ENCODE measurements at regions not wholly inside any gene's neighbourhood (a gene's known extent, or its start where the extent isn't known, plus 50 kb on each side); places are given as distances from the start of the nearest gene placed in this dataset.

DNA sequence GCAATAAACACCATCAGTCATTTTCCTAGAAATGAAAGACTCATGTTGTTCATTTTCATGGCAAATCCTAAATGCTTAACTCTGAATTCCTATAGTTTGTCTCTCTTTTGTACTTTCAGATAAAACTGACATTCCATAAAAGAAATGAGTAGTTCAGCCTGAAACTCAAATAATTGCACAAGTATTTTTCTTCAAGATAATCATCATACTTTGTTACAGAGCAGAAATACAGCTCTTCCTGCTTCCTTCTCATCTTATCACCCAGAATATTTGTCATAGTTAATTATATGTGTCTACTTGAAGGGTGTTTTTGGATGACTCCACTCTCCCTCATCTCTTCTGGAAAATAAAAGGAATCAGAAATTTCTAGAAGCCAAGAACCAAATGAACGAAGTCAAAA is 141.1 kb downstream of the HNMT start:
- ChIA-PET POLR2A (no interaction called here), CTCF (no interaction called here)
- DNase-seq (ENCODE audit: extremely low spot score), result no peak
- TF ChIP-seq FOXM1 (IDR thresholded peaks at IDR 0.05; ENCODE audit: borderline replicate concordance), result no peak
- TF ChIP-seq, protein P1, sequence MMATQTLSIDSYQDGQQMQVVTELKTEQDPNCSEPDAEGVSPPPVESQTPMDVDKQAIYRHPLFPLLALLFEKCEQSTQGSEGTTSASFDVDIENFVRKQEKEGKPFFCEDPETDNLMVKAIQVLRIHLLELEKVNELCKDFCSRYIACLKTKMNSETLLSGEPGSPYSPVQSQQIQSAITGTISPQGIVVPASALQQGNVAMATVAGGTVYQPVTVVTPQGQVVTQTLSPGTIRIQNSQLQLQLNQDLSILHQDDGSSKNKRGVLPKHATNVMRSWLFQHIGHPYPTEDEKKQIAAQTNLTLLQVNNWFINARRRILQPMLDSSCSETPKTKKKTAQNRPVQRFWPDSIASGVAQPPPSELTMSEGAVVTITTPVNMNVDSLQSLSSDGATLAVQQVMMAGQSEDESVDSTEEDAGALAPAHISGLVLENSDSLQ (IDR thresholded peaks at IDR 0.05), result no peak
- TF ChIP-seq SP1 (IDR thresholded peaks at IDR 0.05), result no peak
- TF ChIP-seq ZNF384 (IDR thresholded peaks at IDR 0.05), result no peak
- TF ChIP-seq CTBP1 (IDR thresholded peaks at IDR 0.05; ENCODE audit: borderline replicate concordance), result no peak
- TF ChIP-seq ELF4 (IDR thresholded peaks at IDR 0.05), result no peak
- no peak for TF ChIP-seq TARDBP (IDR thresholded peaks at IDR 0.05)

DNA sequence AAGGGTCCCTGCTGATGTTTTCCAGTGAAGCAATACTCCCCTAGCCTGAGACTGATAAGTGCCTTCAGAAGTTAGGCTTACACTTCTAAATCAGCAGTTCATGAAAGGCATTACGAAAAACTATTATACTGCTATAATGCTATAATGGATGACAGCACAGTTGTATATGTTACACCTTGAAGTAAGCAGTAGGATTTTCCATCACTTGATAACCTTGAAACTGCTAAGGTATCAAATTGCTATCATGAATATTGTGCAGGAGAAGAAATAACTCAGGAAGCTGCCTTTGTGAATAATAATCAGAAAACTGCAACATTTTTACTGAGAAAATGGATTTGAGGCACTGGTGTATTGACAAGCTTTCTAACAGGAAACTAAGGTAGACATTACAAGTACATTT is 142.3 kb downstream of the HNMT start:
- DNase-seq (ENCODE audit: extremely low spot score), result no peak
- TF ChIP-seq L3MBTL2 (conservative IDR thresholded peaks at IDR 0.05) (no peak), FOXM1 (IDR thresholded peaks at IDR 0.05; ENCODE audit: borderline replicate concordance) (no peak), ELF4 (IDR thresholded peaks at IDR 0.05) (no peak), SUZ12 (IDR thresholded peaks at IDR 0.05) (no peak), NFRKB (IDR thresholded peaks at IDR 0.05) (no peak), LEF1 (IDR thresholded peaks at IDR 0.05; ENCODE audit: borderline replicate concordance) (no peak), TARDBP (IDR thresholded peaks at IDR 0.05) (no peak), SP1 (IDR thresholded peaks at IDR 0.05) (no peak), FOXK2 (IDR thresholded peaks at IDR 0.05) (no peak), ZNF384 (IDR thresholded peaks at IDR 0.05) (no peak), FOXA1 (IDR thresholded peaks at IDR 0.05) (no peak)
- TF ChIP-seq, protein P1 (IDR thresholded peaks at IDR 0.05), result no peak
- ChIA-PET CTCF (no interaction called here), POLR2A (no interaction called here)

DNA sequence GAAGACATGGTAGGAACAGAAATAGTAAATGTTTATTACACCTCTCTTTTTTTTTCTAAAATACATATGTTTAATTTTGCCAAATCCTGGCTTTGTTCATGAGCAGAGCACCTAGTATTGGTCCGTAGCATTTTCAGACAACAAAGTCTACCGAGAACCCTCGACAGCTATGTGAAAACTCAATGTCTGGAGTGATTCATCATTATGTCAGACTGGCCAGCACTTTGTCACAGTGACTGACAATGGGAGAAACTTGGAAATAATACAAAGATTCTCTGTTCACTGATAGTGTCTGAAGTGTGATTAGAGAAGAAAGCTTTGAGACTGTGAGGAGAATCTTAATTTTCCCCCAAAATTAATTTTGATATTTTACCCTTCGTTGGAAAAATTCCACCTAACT is 143.0 kb downstream of the HNMT start:
- CTCF ChIA-PET, result no interaction called here
- TF ChIP-seq BHLHE40 (IDR thresholded peaks at IDR 0.05; ENCODE audit: borderline replicate concordance) (no peak), ARNT (IDR thresholded peaks at IDR 0.05) (no peak), ELF4 (IDR thresholded peaks at IDR 0.05) (no peak), ZNF384 (IDR thresholded peaks at IDR 0.05) (no peak), CTBP1 (IDR thresholded peaks at IDR 0.05; ENCODE audit: borderline replicate concordance) (no peak), FOXA1 (IDR thresholded peaks at IDR 0.05) (no peak), SUZ12 (IDR thresholded peaks at IDR 0.05) (no peak), HDGF (IDR thresholded peaks at IDR 0.05; ENCODE audit: borderline replicate concordance) (no peak), LEF1 (IDR thresholded peaks at IDR 0.05; ENCODE audit: borderline replicate concordance) (no peak), L3MBTL2 (conservative IDR thresholded peaks at IDR 0.05) (no peak), FOXM1 (IDR thresholded peaks at IDR 0.05; ENCODE audit: borderline replicate concordance) (no peak), TARDBP (IDR thresholded peaks at IDR 0.05) (no peak), SP1 (IDR thresholded peaks at IDR 0.05) (no peak)
- TF ChIP-seq, protein P1 (IDR thresholded peaks at IDR 0.05), result no peak
- DNase-seq (ENCODE audit: extremely low spot score), result no peak
- POLR2A ChIA-PET, result no interaction called here

DNA sequence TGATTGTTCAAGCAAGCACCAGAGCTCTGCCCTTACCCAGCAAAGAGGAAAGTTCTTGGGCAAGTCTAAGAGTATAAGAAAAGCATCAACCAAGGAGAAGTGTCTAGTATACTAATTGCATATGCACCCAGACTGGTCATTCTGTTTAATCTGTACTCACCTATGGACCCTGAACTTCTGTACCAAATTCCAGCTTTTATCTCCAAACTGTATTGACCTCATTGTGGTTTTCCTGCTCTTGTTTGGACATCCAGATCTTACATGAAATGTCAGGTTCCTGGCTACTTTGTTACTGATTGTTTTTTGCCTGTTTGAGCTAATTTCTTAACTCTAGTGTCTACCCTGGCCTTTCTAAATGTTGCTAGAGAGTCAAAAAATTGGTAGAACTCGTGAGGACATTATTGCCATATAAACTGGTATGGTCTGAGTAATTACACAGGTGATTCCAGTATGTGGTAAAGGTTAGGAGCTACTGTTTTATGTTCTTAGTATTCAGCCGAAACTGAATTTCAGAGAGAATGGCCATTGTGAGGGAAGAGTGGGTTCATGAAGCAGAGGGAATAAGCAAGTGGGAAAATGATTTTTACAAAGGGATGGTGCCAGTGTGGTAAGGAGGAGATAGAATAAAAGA is 146.3 kb downstream of the HNMT start:
- no peak for DNase-seq (ENCODE audit: extremely low spot score)
- CTCF ChIA-PET, result no interaction called here

DNA sequence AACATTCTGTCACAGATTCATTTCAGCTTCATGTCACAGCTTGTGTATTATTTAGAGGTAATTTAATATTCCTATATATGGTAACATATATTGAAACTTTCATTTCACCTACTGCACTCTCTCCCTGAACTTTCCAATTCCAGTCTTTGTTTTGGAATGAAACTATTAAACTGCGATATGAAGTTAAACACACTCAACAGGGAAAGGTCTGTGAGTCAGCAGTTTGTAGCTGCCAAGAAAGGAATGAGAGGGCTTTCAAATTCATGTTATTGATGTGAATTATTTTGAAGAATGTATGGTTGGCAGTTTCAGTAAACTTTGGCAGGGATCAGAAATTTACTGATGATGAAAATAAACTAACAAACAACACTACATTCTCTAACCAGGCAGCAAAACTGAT is 148.3 kb downstream of the HNMT start:
- no peak for DNase-seq (ENCODE audit: extremely low spot score)
- ChIA-PET CTCF (interaction anchor here (0.7 kb wide), 1 partner anchor 9 kb away, joined by 4 read pairs; no protein-coding TSS in a partner anchor), POLR2A (no interaction called here)
- no peak for TF ChIP-seq SP1 (IDR thresholded peaks at IDR 0.05)
- no peak for TF ChIP-seq LEF1 (IDR thresholded peaks at IDR 0.05; ENCODE audit: borderline replicate concordance)
- TF ChIP-seq FOXM1 (IDR thresholded peaks at IDR 0.05; ENCODE audit: borderline replicate concordance), result no peak
- TF ChIP-seq ARNT (IDR thresholded peaks at IDR 0.05), result no peak
- TF ChIP-seq ELF4 (IDR thresholded peaks at IDR 0.05), result no peak
- TF ChIP-seq L3MBTL2 (conservative IDR thresholded peaks at IDR 0.05), result no peak
- no peak for TF ChIP-seq SUZ12 (IDR thresholded peaks at IDR 0.05)

More for the DNA sequence above, 146.3 kb downstream of the HNMT start:
- POLR2A ChIA-PET, result no interaction called here
- TF ChIP-seq FOXA1 (IDR thresholded peaks at IDR 0.05) (no peak), SP1 (IDR thresholded peaks at IDR 0.05) (no peak), CTBP1 (IDR thresholded peaks at IDR 0.05; ENCODE audit: borderline replicate concordance) (no peak), L3MBTL2 (conservative IDR thresholded peaks at IDR 0.05) (no peak), SUZ12 (IDR thresholded peaks at IDR 0.05) (no peak)

DNA sequence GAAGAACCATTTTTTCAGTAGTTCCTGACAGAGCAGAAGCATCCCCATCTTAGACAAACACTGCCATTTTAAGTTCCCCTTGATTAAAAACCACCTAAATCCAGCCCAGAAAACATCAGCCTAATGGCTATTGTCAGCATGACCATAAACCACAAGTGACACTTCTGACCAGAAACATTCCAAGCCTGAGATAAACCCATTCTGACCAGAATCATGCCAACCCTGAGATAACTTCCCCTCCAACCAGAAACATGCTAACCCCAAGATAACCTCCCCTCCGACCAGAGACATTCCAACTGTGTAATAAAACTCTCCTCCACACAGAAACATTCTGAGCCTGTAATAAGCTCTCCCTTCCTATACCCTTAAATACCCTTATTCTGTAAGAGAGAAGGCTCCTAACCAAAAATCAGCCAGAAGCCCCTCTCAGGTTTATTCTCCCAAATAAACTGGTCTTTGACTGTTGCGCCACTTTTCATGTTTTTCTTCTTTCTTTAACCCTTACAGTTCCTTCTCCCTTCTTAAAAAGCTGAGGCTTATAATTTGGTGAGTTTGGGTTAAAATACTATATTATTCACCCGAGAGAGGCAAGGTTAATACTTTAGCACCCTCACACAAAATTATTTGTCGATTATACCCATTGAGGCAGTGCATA is 149.7 kb downstream of the HNMT start:
- DNase-seq (ENCODE audit: extremely low spot score), result no peak
- CTCF ChIA-PET, result no interaction called here
- POLR2A ChIA-PET, result no interaction called here

More for the DNA sequence above, 149.7 kb downstream of the HNMT start:
- TF ChIP-seq ARNT (IDR thresholded peaks at IDR 0.05), result no peak
- TF ChIP-seq NFRKB (IDR thresholded peaks at IDR 0.05), result no peak
- no peak for TF ChIP-seq SUZ12 (IDR thresholded peaks at IDR 0.05)
- no peak for TF ChIP-seq BHLHE40 (IDR thresholded peaks at IDR 0.05; ENCODE audit: borderline replicate concordance)
- no peak for TF ChIP-seq ELF4 (IDR thresholded peaks at IDR 0.05)
- no peak for TF ChIP-seq FOXM1 (IDR thresholded peaks at IDR 0.05; ENCODE audit: borderline replicate concordance)
- no peak for TF ChIP-seq HDGF (IDR thresholded peaks at IDR 0.05; ENCODE audit: borderline replicate concordance)
- no peak for TF ChIP-seq CTBP1 (IDR thresholded peaks at IDR 0.05; ENCODE audit: borderline replicate concordance)
- TF ChIP-seq ZNF384 (IDR thresholded peaks at IDR 0.05), result no peak
- no peak for TF ChIP-seq LEF1 (IDR thresholded peaks at IDR 0.05; ENCODE audit: borderline replicate concordance)
- TF ChIP-seq FOXK2 (IDR thresholded peaks at IDR 0.05), result no peak
- no peak for TF ChIP-seq SP1 (IDR thresholded peaks at IDR 0.05)
- no peak for TF ChIP-seq FOXA1 (IDR thresholded peaks at IDR 0.05)
- TF ChIP-seq, protein P1 (IDR thresholded peaks at IDR 0.05), result no peak
- TF ChIP-seq L3MBTL2 (conservative IDR thresholded peaks at IDR 0.05), result no peak
- TF ChIP-seq TARDBP (IDR thresholded peaks at IDR 0.05), result no peak
